IPS-18a (cell line): ENCODE measurements at regions not wholly inside any gene's neighbourhood (a gene's known extent, or its start where the extent isn't known, plus 50 kb on each side); places are given as distances from the start of the nearest gene placed in this dataset.

ENCODE experiments used
- H3K27ac ChIP-seq: one replicate; pipeline ENCODE4 v1.5.1; 2013; ENCODE audit warnings: low read length
- H3K27me3 ChIP-seq: one replicate; pipeline ENCODE4 v1.6.1; 2013; ENCODE audit warnings: mild to moderate bottlenecking, low read length; ENCODE audit not compliant: control insufficient read depth, insufficient read depth
- H3K36me3 ChIP-seq: one replicate; pipeline ENCODE4 v1.6.1; 2013; ENCODE audit warnings: low read depth, low read length; ENCODE audit not compliant: control insufficient read depth
- H3K4me1 ChIP-seq: one replicate; pipeline ENCODE4 v1.6.1; 2013; ENCODE audit warnings: low read depth, low read length; ENCODE audit not compliant: control insufficient read depth
- H3K4me3 ChIP-seq: one replicate; pipeline ENCODE4 v1.5.1; 2013; ENCODE audit warnings: low read length
- H3K9ac ChIP-seq: one replicate; pipeline ENCODE4 v1.6.1; 2013; ENCODE audit warnings: mild to moderate bottlenecking, low read length, moderate library complexity
- H3K9me3 ChIP-seq: one replicate; pipeline ENCODE4 v1.6.1; 2013; ENCODE audit warnings: low read depth, low read length; ENCODE audit not compliant: control insufficient read depth

- Histone ChIP-seq H3K4me1 (no peaks in the 10 kb centered on the region), H3K27ac (no peak overlapping the region)
Measured at GRCh38 chr7:18179093-18179492, 151.4 kb upstream of the PRPS1L1 start.

DNA sequence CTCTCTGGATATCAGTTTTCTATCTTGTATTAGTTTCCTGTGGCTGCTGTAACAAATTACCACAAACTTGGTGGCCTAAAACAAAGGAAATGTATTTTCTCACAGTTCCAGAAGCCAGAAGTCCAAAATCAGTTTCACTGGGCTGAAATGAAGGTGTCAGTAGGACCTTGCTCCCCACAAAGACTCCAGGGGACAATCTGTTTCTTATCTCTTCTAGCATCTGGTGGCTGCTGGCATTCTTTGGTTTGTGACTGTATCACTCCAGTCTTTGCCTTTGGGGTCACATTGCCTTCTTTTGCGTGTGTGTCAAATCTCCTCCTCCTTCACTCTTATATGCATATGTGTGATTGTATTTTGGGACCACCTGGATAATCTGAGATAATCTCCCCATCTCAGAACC is 153.0 kb upstream of the PRPS1L1 start:
- H3K27ac ChIP-seq, result no peak overlapping the region
- no peaks in the 10 kb centered on the region for H3K4me1 ChIP-seq
- H3K27me3 ChIP-seq, result no peaks in the 10 kb centered on the region
- no peak overlapping the region for H3K9ac ChIP-seq
- H3K9me3 ChIP-seq, result no peaks in the 10 kb centered on the region
- no peak overlapping the region for H3K4me3 ChIP-seq
- no peaks in the 10 kb centered on the region for H3K36me3 ChIP-seq

More at GRCh38 chr7:18179093-18179492, 151.4 kb upstream of the PRPS1L1 start:
- Histone ChIP-seq H3K9ac (no peak overlapping the region), H3K9me3 (no peaks in the 10 kb centered on the region), H3K36me3 (no peaks in the 10 kb centered on the region), H3K4me3 (no peak overlapping the region), H3K27me3 (no peaks in the 10 kb centered on the region)

DNA sequence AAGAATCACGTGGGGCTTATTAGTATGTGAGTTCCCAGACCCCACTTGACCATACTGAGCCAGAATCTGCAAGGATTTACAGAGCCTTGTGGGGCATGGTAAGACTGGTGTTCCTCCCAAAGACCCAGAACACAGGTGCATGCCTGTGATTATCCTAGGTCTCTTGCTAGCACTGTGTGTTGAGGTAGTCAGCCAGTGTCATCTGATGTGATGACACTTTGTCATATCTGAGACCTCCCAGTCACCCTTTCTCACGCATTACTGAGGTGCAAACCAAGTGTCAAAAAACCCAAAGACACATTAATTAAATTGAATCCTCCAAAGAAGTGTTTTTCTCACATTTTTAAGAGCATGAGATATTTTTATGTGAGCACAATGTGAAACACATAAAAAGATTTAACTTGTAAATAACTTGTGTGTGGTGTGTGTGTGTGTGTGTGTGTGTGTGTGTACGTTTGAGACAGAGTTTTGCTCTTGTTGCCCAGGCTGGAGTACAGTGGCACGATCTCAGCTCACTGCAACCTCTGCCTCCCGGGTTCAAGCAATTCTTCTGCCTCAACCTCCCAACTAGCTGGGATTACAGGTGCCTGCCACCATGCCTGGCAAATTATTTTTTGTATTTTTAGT is 162.0 kb upstream of the PRPS1L1 start:
- Histone ChIP-seq H3K27me3 (no peaks in the 10 kb centered on the region), H3K9me3 (no peaks in the 10 kb centered on the region), H3K27ac (no peak overlapping the region), H3K4me1 (no peaks in the 10 kb centered on the region), H3K4me3 (no peak overlapping the region), H3K36me3 (no peaks in the 10 kb centered on the region), H3K9ac (no peak overlapping the region)

- Histone ChIP-seq H3K27ac (no peak overlapping the region), H3K9me3 (no peaks in the 10 kb centered on the region), H3K9ac (no peak overlapping the region), H3K4me3 (no peak overlapping the region), H3K36me3 (no peaks in the 10 kb centered on the region), H3K4me1 (no peaks in the 10 kb centered on the region), H3K27me3 (no peaks in the 10 kb centered on the region)
Measured at GRCh38 chr7:18191341-18191740, 163.7 kb upstream of the PRPS1L1 start.

DNA sequence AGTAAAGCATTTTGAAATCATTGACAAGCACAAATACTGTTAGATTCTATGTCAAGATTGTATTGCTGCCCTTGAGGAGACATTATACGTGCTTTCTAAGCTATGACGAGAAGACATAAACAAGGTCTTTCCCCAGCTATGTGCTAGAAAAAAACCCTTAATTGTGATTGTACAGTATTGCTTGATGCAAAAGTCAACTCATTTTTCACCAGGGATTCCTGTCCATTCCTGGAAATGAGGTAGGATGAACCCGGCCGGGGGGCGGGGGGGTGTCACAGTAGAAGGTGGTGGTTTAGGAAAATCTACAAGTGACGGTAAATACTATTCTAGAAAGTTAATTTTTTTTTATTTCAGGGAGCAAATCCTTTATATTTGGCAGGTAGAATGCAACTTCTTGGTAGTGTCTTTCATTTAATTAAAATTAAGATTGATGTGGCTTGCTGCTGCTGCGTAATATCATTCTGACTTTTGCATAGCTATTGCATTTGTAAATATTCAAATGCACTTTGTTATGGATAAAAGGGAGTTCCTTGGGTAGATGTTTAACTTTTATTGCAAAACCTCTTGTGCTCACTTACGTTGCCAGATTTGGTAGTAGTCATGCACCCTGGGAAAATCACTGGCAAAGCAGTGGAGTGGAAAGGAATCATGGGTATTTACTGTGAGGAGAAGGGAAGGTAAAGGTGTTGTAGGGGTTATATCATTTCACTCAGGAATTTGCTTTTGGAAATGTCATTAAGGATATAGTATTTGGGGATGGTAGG is 164.4 kb upstream of the PRPS1L1 start:
- Histone ChIP-seq H3K4me1 (no peaks in the 10 kb centered on the region), H3K27ac (no peak overlapping the region)

DNA sequence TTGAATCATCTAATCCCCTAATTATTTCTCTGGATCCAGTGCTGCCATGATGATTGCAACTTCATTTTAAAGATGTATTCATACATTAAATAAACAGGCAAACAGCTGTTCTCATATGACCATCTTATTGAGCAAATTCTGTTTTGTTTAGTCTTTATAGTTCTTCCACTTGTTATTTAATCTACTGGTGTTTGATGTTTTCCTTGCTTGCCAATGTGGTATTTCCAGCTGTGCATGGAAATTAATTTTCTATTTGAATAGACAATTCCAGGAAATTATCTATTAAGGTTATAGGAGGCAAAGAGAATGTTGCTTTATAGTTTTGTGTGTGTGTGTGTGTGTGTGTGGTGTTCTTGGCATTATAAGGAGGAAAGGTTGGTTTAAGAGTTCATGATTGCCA is 167.0 kb upstream of the PRPS1L1 start:
- Histone ChIP-seq H3K36me3 (no peaks in the 10 kb centered on the region), H3K27ac (no peak overlapping the region), H3K4me1 (no peaks in the 10 kb centered on the region), H3K9ac (no peak overlapping the region), H3K9me3 (no peaks in the 10 kb centered on the region), H3K27me3 (no peaks in the 10 kb centered on the region), H3K4me3 (no peak overlapping the region)

More for the DNA sequence above, 164.4 kb upstream of the PRPS1L1 start:
- H3K9ac ChIP-seq, result no peak overlapping the region
- H3K36me3 ChIP-seq, result no peaks in the 10 kb centered on the region
- H3K27me3 ChIP-seq, result no peaks in the 10 kb centered on the region
- H3K4me3 ChIP-seq, result no peak overlapping the region
- no peaks in the 10 kb centered on the region for H3K9me3 ChIP-seq

DNA sequence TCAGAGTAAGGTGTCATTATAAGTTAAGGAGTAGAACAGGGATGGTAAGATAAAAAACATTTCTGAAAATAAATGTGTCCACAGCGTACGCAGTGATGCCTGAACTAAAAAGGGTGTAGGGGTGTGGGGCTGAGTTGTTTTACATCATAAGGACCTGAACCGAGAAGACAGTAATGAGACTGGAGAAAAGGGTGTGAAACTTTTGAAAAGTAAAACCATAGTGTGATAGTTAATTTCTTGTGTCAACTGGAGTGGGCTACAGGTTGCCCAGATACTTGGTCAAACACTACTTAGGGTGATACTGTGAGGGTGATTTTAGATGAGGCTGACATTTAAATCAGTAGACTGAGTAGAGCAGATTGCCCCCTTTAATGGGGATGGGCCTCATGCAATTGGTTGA is 169.0 kb upstream of the PRPS1L1 start:
- Histone ChIP-seq H3K4me3 (no peak overlapping the region), H3K27ac (no peak overlapping the region), H3K9me3 (no peaks in the 10 kb centered on the region), H3K27me3 (no peaks in the 10 kb centered on the region), H3K36me3 (no peaks in the 10 kb centered on the region), H3K4me1 (no peaks in the 10 kb centered on the region), H3K9ac (no peak overlapping the region)

DNA sequence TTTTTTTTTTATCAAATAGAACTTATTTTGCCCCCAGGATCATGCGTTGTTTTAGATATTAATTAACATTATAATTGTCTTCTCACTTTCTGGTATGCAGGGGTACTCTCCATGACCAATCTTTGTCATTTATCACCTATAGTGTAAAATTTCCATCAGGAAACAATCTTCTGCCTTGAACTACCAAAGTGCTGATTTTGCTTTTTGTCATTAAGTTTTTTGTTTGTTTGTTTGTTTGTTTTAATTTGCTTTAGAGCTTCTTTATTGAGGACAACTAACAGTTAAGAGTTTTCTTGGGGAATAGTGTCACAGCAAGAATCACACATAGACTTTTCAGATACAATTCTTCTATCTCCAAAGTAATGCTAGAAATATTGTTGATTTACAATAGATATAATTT is 171.2 kb upstream of the PRPS1L1 start:
- Histone ChIP-seq H3K4me3 (no peak overlapping the region), H3K36me3 (no peaks in the 10 kb centered on the region), H3K27me3 (no peaks in the 10 kb centered on the region), H3K4me1 (no peaks in the 10 kb centered on the region), H3K9ac (no peak overlapping the region), H3K9me3 (no peaks in the 10 kb centered on the region), H3K27ac (no peak overlapping the region)

DNA sequence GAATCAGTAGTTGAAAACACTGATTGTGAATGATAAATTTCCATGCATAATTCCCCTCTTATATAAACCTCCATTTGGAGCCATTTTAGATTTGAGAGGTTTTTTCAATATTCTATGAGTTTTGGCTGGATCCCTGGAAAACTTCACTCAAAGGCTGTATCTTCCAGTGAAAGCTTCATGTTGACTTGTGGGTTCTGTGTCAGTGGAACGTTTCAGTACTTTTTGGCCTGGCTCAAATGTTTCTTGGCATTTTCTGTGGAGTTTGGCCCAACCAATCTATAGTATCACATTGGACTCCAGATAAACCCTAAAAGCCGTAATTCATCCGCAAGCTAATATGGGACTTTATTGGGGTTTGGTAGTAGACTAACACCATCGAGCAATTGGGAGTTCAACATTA is 172.6 kb upstream of the PRPS1L1 start:
- Histone ChIP-seq H3K9ac (no peak overlapping the region), H3K27ac (no peak overlapping the region), H3K27me3 (no peaks in the 10 kb centered on the region), H3K36me3 (no peaks in the 10 kb centered on the region), H3K9me3 (no peaks in the 10 kb centered on the region), H3K4me3 (no peak overlapping the region), H3K4me1 (no peaks in the 10 kb centered on the region)

DNA sequence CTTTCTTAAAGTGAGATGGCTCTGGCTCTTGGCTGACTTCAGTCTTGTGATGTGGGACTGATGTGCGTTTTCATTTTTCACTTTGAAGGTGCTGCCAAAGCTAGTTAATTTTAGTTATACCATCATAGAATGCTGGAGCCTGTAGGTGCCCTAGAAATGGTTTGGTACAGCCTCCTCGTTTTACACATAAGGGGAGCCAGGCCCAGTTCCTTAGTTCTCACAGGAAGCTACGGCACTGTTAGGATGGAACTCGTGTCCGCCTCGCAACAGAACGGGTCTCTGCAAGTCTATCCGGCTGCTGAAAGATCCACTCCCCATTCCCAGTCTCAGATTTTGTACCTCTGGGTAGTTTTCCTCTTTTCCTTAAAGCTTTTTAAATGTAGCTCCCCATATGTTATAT is 173.2 kb upstream of the PRPS1L1 start:
- Histone ChIP-seq H3K9ac (no peak overlapping the region), H3K4me3 (no peak overlapping the region), H3K27me3 (no peaks in the 10 kb centered on the region), H3K9me3 (no peaks in the 10 kb centered on the region), H3K27ac (no peak overlapping the region), H3K4me1 (no peaks in the 10 kb centered on the region), H3K36me3 (no peaks in the 10 kb centered on the region)

GRCh38 chr7:18201350-18201749 is 173.7 kb upstream of the PRPS1L1 start:
- H3K27me3 ChIP-seq, result no peaks in the 10 kb centered on the region
- H3K4me1 ChIP-seq, result no peaks in the 10 kb centered on the region
- H3K4me3 ChIP-seq, result no peak overlapping the region
- H3K9ac ChIP-seq, result no peak overlapping the region
- no peak overlapping the region for H3K27ac ChIP-seq
- H3K9me3 ChIP-seq, result no peaks in the 10 kb centered on the region
- H3K36me3 ChIP-seq, result no peaks in the 10 kb centered on the region
